HG02981 (cell line): ENCODE measurements at regions not wholly inside any gene's neighbourhood (a gene's known extent, or its start where the extent isn't known, plus 50 kb on each side); places are given as distances from the start of the nearest gene placed in this dataset.

Experiments used
- ATAC-seq: cut with Tn5 transposase; IDR thresholded peaks from one replicate; pipeline ENCODE4 v1.9.1; 2021; ENCODE audit warnings: mild to moderate bottlenecking, moderate library complexity; ENCODE audit not compliant: unreplicated experiment

DNA sequence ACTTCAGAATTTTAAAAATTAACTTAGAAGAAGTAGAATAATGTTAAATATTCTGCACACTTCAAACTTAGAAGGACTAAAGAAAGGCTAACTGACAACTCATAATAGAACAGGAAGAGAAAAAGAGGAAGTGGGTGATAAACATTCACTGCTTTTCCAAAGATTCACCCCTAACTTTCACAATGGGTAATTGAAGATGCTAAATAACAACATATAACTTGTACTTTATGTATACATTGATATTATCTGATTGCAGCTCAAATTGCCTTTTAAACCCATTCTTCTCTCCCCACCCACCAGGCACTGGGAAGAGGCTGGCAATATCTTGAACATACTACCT is 376.6 kb downstream of the EFNA5 start:
- peak; percentile 62 for ATAC-seq

DNA sequence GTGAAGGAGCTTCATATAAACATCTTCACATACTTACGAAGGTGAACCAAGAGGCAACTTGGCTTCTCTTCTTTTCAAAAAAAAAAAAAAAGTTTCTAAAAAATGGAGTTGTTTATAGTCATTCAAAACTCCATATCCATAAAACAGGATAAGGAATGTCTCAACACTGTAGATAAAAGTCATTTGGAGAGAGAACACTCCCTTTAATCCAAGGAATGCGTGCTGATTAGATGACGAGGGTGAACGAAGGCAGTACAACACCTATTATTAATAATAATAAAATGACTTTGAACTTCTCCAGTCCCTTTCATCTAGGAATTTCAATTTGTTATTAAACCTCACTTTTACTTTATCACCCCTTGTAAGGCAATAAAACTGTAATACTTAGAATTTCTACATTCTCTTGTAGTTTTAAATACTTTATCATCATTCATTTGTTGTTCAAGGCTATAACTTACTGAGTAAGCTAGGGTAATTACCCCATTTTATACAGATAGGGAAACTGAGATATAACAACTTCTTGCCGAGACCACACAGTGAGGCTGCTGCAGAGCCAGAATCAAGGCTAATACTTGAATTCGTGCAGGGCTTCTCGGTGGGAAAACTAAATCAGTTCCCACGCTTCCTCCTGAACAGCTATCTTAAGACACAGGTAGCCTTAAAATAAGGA is 377.1 kb downstream of the EFNA5 start:
- no peak for ATAC-seq

DNA sequence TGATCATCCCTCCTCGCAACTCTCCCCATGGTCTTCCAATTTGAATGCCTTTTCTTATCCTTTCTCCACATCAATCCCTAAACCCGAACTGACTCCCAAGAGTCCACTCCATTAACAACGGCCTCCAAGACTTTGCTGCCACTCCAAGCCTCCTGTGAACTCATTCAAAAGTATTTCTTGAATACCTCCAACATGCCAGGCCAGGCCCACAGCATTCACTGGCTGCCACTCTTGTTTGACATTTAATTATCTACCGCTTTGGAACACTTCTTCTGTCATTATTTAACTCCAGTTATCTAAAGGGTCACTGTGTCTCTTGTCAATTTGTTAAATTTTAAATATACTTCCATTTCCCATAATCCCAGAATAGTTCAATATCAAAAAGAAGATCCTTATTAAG is 378.9 kb downstream of the EFNA5 start:
- no peak for ATAC-seq

DNA sequence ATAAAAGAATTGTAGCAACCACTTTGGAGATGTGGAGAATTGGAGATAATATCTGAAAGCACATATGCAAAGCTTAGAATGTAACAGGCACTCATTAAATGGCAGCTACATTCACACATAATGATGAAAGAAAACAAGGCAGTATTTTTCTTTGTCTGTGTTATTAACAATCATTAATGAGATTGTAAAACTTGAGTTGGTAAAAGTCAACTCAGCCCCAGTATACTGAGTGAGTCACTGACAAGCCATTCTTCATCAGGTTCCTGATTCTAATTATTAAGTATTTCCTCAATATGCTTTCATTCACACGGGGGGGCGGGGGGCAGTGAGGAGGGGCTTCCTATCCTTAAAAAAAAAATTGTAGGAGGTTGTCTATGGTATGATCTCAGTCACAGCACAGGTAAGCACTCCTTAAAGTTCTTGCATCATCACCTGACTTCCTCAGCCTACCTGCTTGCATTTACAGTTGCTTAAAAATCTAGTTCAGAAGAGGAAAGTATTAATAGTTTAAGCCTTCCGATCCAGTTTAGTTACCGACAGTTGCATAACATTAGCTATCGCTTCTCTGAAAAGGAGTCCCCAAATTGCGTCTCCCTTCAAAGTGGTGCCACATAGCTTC is 379.8 kb downstream of the EFNA5 start:
- ATAC-seq = no peak

DNA sequence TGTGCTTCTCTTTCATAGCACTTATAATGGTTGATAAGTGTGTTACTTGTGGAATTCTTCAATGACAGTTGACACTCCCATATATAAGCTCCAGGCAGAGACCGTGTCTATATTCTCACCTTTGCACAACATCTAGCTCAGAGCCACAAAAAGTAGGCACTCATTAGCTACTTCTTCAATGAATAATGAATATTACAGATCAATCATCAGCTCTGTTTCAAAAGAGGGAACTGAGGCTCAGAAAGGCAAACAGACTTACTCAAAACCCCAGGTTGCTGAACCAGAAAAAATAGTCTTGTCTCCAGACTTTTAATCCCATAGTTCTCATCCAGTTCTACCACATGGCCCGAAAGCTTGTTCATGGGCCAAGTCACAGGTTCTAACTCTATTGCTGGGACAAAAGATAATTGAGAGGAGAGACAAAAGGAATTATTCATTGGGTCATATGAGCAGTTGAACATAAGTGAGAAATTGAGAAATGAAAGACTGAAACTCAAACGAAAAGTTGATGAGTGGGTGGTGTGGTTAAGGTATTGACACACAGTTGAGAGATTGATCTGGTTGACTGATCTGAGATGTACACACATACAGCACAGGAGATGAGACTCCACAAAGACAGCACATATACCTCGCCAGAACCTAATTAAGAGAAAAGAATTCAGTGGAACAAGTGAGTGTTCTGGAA is 381.6 kb downstream of the EFNA5 start:
- peak; percentile 80 for ATAC-seq

DNA sequence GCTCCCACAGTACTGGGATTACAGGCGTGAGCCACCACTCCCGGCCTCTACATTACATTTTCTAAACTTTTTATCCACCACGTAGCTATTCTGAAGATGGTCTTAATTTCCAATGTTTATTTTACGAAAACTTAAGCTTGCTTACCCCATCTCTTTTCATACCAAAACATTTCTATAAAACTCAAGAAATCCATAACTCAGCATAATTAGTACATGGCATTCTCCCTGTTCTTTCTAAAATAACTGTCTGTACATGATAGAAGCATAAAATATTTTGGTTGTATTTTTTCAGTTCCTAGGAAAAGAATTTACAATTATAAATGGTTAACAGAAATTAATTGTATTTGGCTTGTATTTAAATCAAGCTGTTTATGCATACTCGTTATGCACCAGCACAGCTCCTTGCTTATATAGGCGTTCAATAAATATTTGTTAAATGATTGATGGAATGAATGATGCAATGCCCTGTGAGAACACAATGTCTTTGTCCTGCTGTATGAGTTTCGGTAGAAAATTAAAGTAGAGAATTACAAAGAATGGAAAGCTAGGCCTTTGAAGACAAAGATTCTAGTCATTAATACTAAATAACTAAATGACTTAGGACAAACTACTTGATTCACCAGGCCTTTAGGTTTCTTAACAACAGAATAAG is 384.2 kb downstream of the EFNA5 start:
- ATAC-seq = no peak

DNA sequence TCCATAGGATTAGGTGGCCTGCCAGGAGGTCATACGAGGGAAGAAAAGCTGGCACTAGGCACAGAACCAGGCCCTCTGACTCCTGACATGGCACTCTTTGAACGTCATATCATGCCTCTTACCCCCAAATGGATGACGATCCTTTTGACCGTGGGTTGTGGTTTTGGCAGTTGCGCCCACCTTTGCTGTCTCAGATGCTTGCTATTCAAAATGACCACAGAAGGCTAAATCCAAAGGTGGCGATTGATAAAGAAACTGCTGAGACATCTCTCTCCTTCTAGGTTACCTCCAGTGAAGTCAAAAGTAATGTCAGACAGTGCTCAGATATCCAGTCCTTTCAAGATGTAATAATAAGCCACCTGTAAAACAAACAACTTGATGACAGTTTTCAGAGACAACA is 385.0 kb downstream of the EFNA5 start:
- peak; percentile 20 for ATAC-seq

DNA sequence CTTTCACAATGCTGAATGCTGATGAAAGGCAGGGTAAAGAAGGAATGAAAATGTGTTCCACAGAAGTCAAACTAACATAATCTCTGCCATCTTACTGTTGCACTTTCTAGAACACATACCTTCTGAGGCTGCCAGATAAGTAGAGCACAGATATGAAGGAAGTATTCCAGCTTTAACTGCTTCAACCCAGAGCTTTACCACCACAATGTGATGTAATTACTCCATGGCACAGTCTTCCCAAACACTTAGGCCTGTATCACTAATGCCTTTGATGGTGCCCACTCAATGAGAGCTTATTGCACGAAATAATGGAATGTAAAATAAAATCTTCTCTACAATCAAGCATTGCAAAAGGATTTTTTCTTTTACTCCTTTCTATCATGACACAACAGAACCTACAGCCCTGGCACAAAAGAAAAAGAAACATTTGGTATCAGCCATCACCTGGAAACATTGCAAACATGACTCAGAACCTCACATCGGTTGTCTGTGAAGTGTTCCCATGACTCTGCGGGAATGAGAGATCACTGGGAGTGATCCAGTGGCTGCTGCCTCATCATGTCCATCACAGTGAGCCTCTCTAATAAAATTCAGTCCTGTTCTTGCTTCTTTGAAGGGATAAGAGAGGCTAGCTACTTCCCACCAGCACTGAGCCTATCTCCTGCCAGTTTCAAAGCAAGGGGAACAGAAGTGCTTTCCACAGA is 385.8 kb downstream of the EFNA5 start:
- no peak for ATAC-seq

DNA sequence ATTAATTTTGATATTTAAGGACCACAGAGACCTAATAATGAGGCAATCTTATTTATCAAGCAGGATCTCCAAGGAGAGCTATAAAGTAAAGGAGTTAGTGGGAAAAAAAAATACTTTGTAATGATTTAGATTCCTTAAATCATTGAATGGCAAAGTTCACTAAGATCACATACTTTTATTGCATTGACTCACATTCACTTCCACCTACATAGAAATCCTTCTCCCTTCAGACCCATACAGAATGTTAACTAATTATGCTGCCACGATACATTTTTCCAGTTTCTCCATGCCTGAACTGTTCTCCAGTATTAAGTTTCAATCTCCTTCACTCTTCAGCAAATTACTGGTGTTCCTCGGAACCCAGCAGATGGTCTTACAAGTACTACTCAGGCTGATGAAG is 388.7 kb downstream of the EFNA5 start:
- ATAC-seq = no peak

DNA sequence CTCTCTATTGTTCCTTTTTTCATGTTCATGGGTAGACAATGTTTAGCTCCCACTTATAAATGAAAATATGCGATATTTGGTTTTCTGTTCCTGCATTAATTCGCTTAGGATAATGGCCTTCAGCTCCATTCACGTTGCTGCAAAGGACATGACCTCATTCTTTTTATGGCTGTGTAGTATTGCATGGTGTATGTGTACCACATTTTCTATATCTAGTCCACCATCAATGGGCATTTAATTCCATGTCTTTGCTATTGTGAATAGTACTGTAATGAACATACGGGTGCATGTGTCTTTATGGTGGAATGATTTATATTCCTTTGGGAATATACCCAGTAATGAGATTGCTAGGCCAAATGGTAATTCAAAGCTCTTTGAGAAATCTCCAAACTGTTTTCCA is 392.0 kb downstream of the EFNA5 start:
- ATAC-seq = no peak

DNA sequence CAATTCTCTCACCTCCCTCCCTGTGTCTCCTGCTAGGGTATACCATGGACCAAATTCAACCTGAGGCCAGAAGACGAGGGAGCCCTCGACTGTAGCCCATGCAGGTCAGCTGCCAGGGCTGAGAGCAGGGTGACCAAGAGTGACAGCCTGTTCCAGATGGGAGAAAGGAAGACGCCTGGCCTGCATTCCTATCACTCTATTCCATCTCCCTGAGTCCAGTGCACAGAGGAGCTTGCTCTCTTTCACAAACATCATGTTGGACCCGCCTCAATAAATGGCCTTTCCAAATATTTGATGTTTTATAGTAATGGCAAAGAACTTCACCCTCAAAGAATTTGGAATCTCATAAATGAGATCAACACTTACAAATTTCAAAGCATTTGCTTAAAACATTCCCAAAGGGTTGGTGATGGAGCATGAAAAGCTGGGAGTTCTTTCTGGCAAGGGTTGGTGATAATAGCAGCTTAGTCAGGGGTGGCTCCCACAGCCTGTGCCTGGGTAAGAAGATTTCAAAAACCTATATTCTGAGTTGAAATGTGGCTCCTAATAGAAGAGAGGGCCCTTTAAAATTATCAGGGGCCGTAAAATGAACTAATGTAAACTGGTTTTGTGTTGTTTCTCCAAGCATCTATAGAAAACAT is 393.1 kb downstream of the EFNA5 start:
- ATAC-seq = no peak

DNA sequence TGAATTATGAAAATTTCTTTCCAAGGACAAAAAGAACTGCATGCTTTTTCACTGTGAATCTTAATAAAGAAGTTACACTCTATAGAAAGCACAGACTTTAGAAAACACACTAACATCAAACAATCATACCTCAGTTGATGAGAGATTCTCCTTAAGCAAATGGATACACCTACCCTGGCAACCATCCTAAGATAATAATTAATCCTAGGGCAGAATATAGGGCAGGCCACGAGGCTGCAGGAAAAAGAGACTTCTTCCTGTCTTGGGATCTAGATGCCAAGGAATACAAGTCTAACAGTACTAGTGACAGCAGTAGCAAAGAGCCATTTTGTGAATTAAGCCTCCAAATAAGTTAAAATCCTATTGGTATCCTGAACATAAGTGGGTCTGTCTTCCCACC is 395.4 kb downstream of the EFNA5 start:
- ATAC-seq = no peak

DNA sequence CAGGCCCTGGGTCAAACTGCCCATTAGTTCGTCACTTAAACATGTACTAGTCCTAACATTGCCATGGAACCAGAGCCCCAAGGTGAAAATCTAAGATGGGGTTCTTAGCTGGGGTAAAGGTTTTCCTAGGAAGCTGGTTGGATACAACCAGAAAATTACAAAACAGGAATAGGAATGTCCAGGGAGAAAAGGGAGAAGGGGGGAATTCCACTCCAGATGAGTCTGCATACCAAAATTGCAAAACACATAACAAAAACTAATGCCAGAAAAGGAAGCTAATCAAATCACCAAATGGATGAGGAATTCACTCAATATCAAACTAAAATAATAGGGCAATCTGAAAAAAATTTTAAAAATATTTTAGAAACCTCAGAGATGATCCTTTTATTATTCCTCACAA is 396.2 kb downstream of the EFNA5 start:
- ATAC-seq = no peak

DNA sequence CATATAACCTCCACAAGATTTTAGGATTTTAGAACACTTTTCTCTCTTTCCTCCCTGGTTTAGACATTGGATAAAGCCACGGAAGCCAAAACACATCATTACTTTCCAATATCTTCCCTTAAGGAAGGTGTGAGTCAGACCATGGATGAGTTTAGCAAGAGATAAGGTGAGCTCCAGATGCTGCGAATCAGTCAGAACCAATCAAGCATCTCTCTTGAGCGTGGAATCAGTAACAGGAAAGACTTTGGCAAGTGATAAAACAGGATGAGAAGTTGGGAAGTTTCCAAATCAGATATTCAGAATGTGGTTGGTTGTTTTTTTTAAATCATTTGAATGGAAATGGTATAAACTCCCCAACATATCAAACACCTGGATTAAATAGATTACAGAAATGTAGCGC is 397.8 kb downstream of the EFNA5 start:
- ATAC-seq = no peak

DNA sequence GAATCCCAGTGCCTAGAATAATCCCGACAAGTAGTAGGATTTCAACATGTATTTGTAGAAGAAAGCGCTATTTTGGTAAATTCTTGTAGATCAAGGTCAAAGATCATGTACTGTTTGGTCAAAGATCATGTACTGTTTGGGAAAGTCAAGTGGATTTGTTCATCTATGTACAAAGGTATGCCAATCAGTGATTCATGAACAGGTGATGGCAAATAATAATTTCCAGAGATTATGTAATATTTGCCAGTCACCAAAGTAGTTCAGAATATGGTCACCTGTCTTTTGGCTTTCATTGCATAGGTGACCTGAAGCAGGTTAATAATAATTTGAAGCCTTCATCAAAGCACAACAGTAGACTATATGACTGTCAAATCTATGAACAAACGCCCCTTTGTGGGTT is 398.2 kb downstream of the EFNA5 start:
- no peak for ATAC-seq

DNA sequence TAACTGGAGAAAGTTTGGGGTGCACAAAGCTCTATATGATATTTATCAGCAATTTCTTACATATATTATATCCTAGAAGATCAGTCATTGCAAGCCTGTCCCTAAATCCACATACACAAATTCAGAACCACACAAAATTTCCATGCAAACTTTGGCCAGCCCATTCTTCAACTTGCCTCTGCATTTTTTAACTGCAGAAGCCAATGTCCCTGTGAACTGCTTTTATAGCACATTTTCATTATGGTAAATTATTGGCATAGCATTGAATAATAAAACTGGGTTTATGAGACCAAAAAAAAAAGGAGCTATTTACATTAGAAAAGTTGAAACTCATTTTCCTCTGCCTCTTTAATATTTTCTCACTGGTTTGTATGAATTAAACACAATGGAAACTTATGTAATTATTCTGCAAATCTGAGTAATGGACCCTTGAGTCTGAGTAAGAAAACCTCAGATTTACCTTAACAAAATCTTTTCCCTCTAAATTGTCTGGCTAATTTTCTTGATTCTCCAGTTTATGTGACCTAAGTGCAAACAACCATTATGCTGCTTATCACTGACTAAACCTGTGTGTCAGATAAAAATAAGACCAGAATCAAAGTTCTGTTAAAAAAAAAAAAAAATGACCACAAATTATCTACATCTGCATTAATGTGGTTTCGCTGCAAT is 398.9 kb downstream of the EFNA5 start:
- no peak for ATAC-seq

DNA sequence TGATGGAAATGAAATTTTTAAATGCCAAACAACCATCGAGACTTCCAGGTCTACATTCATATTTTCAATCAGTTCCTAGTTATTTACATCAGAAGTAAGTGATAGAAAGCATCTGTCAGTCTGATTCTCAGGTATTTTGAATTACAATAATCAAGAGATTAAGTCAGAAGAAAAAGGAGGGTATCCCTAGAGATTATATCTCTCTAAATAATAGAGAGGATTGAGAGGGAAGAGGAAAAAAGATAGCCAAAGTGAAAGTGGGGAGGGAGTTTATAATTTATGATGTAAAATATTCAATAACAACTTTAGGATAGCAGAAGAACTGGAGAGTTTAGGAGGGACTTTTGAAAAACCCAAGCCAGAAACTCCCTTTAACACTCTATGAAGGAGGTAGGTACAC is 400.2 kb downstream of the EFNA5 start:
- no peak for ATAC-seq

DNA sequence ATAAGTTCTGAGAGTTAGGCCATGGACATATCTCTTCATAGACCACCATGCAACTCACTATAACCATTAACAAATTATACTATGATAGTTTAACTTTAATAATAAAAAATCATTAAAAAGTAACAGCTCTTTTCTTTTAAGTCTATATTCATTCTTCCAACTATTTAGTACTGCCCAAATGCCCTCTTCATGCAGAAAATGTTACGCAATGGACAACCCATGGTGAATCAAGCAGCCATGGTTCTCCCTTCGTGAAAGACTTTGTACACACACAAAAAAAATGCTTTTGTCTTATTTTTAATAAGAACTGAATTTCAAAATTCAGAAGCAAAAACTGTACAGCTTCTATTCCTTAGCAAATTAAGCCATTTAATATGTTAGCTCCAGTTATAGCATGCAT is 401.1 kb downstream of the EFNA5 start:
- ATAC-seq = no peak

DNA sequence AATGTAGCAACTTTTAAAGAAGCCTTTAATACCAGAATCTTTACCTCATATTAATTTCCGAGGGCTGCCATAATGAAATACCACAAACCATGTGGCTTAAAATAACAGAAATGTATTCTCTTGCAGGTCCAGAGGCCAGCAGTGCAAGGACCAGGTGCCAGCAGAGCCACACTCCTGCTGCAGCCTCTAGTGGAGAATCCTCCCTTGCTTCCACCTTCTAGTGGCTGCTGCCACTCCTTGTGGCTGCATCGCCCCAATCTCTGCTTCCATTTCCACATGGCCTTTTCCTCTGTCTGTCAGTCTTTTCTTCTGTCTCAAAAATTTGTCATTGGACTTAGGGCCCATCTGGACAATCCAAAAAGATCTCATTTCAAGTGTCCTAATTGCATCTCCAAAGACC is 401.5 kb downstream of the EFNA5 start:
- no peak for ATAC-seq

DNA sequence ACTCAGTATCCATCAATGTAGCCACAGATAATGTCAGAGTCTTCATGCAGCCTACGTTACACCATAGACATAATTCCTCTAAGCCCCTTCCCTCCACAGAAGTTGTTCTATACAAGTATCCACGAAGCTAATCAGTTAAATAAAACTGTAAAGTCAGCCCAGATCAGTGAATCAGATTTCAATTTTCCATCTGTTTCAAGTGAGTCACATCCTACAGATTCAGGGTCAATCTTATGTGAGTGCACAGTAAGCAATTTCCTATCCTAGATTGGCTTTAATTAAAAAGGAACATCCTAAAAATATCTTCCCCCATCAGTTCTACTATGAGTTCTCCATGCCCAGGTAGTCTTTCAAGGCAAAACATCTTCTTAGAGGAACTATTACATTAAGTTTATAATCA is 402.5 kb downstream of the EFNA5 start:
- ATAC-seq = no peak
